Ishikawa (cell line): ENCODE measurements at regions not wholly inside any gene's neighbourhood (a gene's known extent, or its start where the extent isn't known, plus 50 kb on each side); places are given as distances from the start of the nearest gene placed in this dataset.

Source experiments
- CEBPB ChIP-seq: IDR thresholded peaks from 2 replicates; pipeline ENCODE4 v1.6.1; 2012
- CREB1 ChIP-seq: IDR thresholded peaks from 2 replicates; pipeline ENCODE4 v1.6.1; 2012; ENCODE audit warnings: low read depth
- EGR1 ChIP-seq: IDR thresholded peaks from 2 replicates; pipeline ENCODE4 v1.6.1; 2012
- EP300 ChIP-seq: IDR thresholded peaks from 2 replicates; pipeline ENCODE4 v1.6.1; 2012; ENCODE audit warnings: borderline replicate concordance
- NFIC ChIP-seq: IDR thresholded peaks from 2 replicates; pipeline ENCODE4 v1.6.1; 2012
- RAD21 ChIP-seq: IDR thresholded peaks from 2 replicates; pipeline ENCODE4 v1.6.1; 2012; ENCODE audit warnings: low read depth
- TAF1 ChIP-seq: IDR thresholded peaks from 2 replicates; pipeline ENCODE4 v1.6.1; 2012; ENCODE audit warnings: low read depth, mild to moderate bottlenecking
- TCF12 ChIP-seq: IDR thresholded peaks from 2 replicates; pipeline ENCODE4 v1.6.1; 2012; ENCODE audit warnings: low read depth
- TEAD4 ChIP-seq: IDR thresholded peaks from 2 replicates; pipeline ENCODE4 v1.6.1; 2012
- TF ChIP-seq, protein P1 (sequence below): IDR thresholded peaks from 2 replicates; pipeline ENCODE4 v1.6.1; 2012
- TF ChIP-seq, protein P2 (sequence below): IDR thresholded peaks from 2 replicates; pipeline ENCODE4 v1.6.1; 2012; ENCODE audit warnings: low read depth, mild to moderate bottlenecking

DNA sequence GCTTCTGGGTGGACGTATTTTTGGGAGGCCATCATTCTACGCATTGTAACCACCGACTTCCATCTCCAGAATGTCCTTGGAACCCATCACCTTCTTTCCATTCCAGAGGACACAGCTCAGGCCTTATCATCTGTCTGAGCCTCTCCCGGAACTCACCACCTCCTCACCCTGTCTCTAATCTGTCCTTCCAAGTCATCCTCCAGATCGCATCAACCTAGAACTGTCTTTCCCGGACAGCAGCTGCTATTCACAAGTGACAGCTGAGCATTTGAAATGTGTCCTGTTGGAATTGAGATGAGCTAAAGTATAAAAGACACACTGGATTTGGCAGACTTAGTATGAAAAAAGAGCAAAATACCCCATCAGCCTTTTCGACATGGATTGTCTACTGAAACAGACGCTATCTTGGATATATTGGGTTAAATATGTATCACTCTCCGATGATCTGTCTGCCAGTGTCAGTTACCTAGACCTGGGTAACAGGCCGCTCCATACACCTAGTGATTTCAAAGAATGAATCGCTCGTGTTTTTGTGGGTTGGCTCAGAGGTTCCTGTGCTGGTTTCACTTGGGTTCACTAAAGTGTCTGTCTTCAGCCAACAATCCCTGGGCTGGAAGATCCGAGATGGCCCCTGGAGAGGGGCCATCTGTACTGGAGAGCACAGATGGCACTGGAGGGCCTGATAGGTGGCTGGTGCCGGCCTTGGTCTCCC is 104.4 kb upstream of the RFLNA start:
- TF ChIP-seq, protein P1, sequence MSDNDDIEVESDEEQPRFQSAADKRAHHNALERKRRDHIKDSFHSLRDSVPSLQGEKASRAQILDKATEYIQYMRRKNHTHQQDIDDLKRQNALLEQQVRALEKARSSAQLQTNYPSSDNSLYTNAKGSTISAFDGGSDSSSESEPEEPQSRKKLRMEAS = no peak
- TF ChIP-seq RAD21 = no peak
- no peak for TF ChIP-seq TEAD4
- no peak for TF ChIP-seq EGR1
- no peak for TF ChIP-seq CREB1
- TF ChIP-seq TCF12 = no peak
- TF ChIP-seq CEBPB = no peak
- TF ChIP-seq, protein P2, sequence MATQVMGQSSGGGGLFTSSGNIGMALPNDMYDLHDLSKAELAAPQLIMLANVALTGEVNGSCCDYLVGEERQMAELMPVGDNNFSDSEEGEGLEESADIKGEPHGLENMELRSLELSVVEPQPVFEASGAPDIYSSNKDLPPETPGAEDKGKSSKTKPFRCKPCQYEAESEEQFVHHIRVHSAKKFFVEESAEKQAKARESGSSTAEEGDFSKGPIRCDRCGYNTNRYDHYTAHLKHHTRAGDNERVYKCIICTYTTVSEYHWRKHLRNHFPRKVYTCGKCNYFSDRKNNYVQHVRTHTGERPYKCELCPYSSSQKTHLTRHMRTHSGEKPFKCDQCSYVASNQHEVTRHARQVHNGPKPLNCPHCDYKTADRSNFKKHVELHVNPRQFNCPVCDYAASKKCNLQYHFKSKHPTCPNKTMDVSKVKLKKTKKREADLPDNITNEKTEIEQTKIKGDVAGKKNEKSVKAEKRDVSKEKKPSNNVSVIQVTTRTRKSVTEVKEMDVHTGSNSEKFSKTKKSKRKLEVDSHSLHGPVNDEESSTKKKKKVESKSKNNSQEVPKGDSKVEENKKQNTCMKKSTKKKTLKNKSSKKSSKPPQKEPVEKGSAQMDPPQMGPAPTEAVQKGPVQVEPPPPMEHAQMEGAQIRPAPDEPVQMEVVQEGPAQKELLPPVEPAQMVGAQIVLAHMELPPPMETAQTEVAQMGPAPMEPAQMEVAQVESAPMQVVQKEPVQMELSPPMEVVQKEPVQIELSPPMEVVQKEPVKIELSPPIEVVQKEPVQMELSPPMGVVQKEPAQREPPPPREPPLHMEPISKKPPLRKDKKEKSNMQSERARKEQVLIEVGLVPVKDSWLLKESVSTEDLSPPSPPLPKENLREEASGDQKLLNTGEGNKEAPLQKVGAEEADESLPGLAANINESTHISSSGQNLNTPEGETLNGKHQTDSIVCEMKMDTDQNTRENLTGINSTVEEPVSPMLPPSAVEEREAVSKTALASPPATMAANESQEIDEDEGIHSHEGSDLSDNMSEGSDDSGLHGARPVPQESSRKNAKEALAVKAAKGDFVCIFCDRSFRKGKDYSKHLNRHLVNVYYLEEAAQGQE = no peak
- TF ChIP-seq EP300 = no peak
- TF ChIP-seq NFIC = no peak
- no peak for TF ChIP-seq TAF1
